Smooth muscle cell (in vitro differentiated cells): ENCODE measurements at regions not wholly inside any gene's neighbourhood (a gene's known extent, or its start where the extent isn't known, plus 50 kb on each side); places are given as distances from the start of the nearest gene placed in this dataset.

Experiments used
- DNase-seq: peaks from one replicate; lab custom pipeline; 2025; ENCODE audit not compliant: unreplicated experiment; lab: John Stamatoyannopoulos, UW
- H2AFZ ChIP-seq: fragments of 200-600 bp; sonication (generic); 2 replicates; pipeline ENCODE4 v1.6.0; 2016; ENCODE audit warnings: antibody characterized with exemption, low read depth, mild to moderate bottlenecking
- H3F3A ChIP-seq: fragments of 200-600 bp; sonication (generic); 2 replicates; pipeline ENCODE4 v1.6.0; 2017; ENCODE audit warnings: antibody characterized with exemption, low read depth
- H3K27ac ChIP-seq: fragments of 200-600 bp; sonication (generic); 2 replicates; pipeline ENCODE4 v1.5.1; 2016; ENCODE audit warnings: low read depth, mild to moderate bottlenecking
- H3K27me3 ChIP-seq: fragments of 200-600 bp; sonication (generic); 2 replicates; pipeline ENCODE4 v1.6.1; 2016; ENCODE audit warnings: low read depth, mild to moderate bottlenecking
- H3K36me3 ChIP-seq: fragments of 200-600 bp; sonication (generic); 2 replicates; pipeline ENCODE4 v1.5.1; 2016; ENCODE audit warnings: low read depth
- H3K4me1 ChIP-seq: fragments of 200-600 bp; sonication (generic); 2 replicates; pipeline ENCODE4 v1.5.1; 2016; ENCODE audit warnings: low read depth
- H3K4me2 ChIP-seq: fragments of 200-600 bp; sonication (generic); 2 replicates; pipeline ENCODE4 v1.6.0; 2016; ENCODE audit warnings: mild to moderate bottlenecking
- H3K4me3 ChIP-seq: fragments of 200-600 bp; sonication (generic); 2 replicates; pipeline ENCODE4 v1.5.1; 2016; ENCODE audit warnings: mild to moderate bottlenecking
- H3K79me2 ChIP-seq: fragments of 200-600 bp; sonication (generic); 2 replicates; pipeline ENCODE4 v1.6.0; 2016; ENCODE audit warnings: low read depth, mild to moderate bottlenecking
- H3K9ac ChIP-seq: fragments of 200-600 bp; sonication (generic); 2 replicates; pipeline ENCODE4 v1.6.0; 2016; ENCODE audit warnings: low read depth
- H3K9me3 ChIP-seq: fragments of 200-600 bp; sonication (generic); replicated peaks from 2 replicates; pipeline ENCODE4 v1.5.1; 2016; ENCODE audit warnings: low read depth
- H4K20me1 ChIP-seq: fragments of 200-600 bp; sonication (generic); 2 replicates; pipeline ENCODE4 v1.6.0; 2016; ENCODE audit warnings: low read depth
- CTCF ChIP-seq: fragments of 200-600 bp; sonication (generic); IDR thresholded peaks from 2 replicates; pipeline ENCODE4 v1.5.1; 2017; ENCODE audit warnings: borderline replicate concordance, mild to moderate bottlenecking, antibody characterized with exemption; ENCODE audit not compliant: insufficient read depth, poor library complexity, severe bottlenecking
- WGBS: methylation state at CpG from one replicate; pipeline ENCODE4 v1.1.7; 2016; ENCODE audit warnings: low lambda C conversion rate; 5-methylcytosine and 5-hydroxymethylcytosine counted together

- Histone ChIP-seq H3K4me1 (peaks cover 3% of the 10 kb centered on the region), H3K9ac (no peak overlapping the region), H3K4me2 (no peak overlapping the region), H4K20me1 (no peaks in the 10 kb centered on the region), H2AFZ (no peak overlapping the region), H3F3A (no peaks in the 10 kb centered on the region), H3K27ac (no peak overlapping the region), H3K79me2 (no peaks in the 10 kb centered on the region), H3K27me3 (no peaks in the 10 kb centered on the region), H3K36me3 (no peaks in the 10 kb centered on the region), H3K9me3 (no peaks in the 10 kb centered on the region), H3K4me3 (no peak overlapping the region)
- WGBS, result 84% methylated on average over 6 of the region's 6 CpGs
- no peak for TF ChIP-seq CTCF
- no peak for DNase-seq
Observed at GRCh38 chr15:35136321-35137189, 51.5 kb upstream of the NANOGP8 start.
